Prostate gland (tissue), 2 donors: ENCODE measurements at regions not wholly inside any gene's neighbourhood (a gene's known extent, or its start where the extent isn't known, plus 50 kb on each side); places are given as distances from the start of the nearest gene placed in this dataset.

Experiments used
- POLR2A ChIP-seq: fragments of 450-650 bp; IDR thresholded peaks from one replicate; pipeline ENCODE4 v1.6.1; 2016; ENCODE audit warnings: antibody characterized with exemption, mild to moderate bottlenecking
- POLR2AphosphoS5 ChIP-seq: sonication (generic); formaldehyde crosslinking; IDR thresholded peaks from one replicate; pipeline ENCODE4 v1.6.1; 2017; ENCODE audit warnings: antibody characterized with exemption
- TF ChIP-seq, protein P1 (sequence below), 4 experiments: fragments of 200-600 bp in 2 of 4; fragments of 450-650 bp in 2 of 4; sonication (generic) in 2 of 4; IDR thresholded peaks; 1 replicate in 3 of 4; 2 replicates in 1 of 4; pipeline ENCODE4 v1.5.1; 2016 to 2019; ENCODE audit warnings: antibody characterized with exemption in 4 of 4, mild to moderate bottlenecking in 2 of 4, moderate library complexity in 2 of 4

DNA sequence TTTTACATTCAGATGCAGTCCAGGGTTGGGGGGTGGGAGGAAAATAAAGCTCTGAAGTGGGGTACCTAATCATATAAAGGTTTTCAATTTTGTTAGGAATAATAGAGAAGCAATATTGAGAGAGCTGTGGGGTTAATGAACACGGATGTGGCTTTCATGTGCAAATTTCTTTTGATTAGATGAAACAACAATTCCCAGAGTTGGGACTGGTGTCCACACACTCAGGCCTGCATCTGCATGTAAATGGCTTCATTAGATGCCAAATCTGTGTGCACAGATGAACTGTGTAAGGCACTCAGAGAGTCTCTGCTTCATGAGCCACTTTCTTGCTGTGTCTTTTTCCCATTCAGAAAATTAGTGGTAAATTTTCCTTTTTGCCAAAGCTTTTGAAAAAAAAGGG lies 377.1 kb upstream of the NOVA1 start:
- TF ChIP-seq POLR2A: no peak
- TF ChIP-seq, protein P1, sequence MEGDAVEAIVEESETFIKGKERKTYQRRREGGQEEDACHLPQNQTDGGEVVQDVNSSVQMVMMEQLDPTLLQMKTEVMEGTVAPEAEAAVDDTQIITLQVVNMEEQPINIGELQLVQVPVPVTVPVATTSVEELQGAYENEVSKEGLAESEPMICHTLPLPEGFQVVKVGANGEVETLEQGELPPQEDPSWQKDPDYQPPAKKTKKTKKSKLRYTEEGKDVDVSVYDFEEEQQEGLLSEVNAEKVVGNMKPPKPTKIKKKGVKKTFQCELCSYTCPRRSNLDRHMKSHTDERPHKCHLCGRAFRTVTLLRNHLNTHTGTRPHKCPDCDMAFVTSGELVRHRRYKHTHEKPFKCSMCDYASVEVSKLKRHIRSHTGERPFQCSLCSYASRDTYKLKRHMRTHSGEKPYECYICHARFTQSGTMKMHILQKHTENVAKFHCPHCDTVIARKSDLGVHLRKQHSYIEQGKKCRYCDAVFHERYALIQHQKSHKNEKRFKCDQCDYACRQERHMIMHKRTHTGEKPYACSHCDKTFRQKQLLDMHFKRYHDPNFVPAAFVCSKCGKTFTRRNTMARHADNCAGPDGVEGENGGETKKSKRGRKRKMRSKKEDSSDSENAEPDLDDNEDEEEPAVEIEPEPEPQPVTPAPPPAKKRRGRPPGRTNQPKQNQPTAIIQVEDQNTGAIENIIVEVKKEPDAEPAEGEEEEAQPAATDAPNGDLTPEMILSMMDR (IDR thresholded peaks at IDR 0.05): no peak
- no peak for TF ChIP-seq POLR2AphosphoS5
